ENCODE measurements at regions not wholly inside any gene's neighbourhood (a gene's known extent, or its start where the extent isn't known, plus 50 kb on each side); places are given as distances from the start of the nearest gene placed in this dataset.

GRCh38 chr13:80718970-80719369, 378.0 kb upstream of the SPRY2 start:
- Histone ChIP-seq H3K4me3 (ENCODE audit: low read depth in 1 of 3, low read length in 3 of 3) (no peak overlapping the region), H3K27ac (ENCODE audit: low read depth in 1 of 2, low read length in 2 of 2) (no peak overlapping the region), H3K9ac (ENCODE audit: low read depth in 1 of 2, low read length in 2 of 2) (no peak overlapping the region), H3K9me3 (ENCODE audit: control insufficient read depth in 4 of 4, low read length in 3 of 4) (no peaks in the 10 kb centered on the region), H3K27me3 (ENCODE audit: control insufficient read depth in 4 of 4, insufficient read depth in 4 of 4, low read length in 3 of 4) (no peaks in the 10 kb centered on the region), H3K36me3 (ENCODE audit: control insufficient read depth in 4 of 4, insufficient read depth in 3 of 4, low read depth in 1 of 4, low read length in 3 of 4) (no peaks in the 10 kb centered on the region), H3K4me1 (ENCODE audit: control insufficient read depth in 4 of 4, insufficient read depth in 4 of 4, low read length in 3 of 4) (peaks cover 0 to 1% (median 0%) of the 10 kb centered on the region in 4 donors)
- no peak for DNase-seq (ENCODE audit: low spot score)
- TF ChIP-seq HNF4G (IDR thresholded peaks at IDR 0.05) (no peak), NR2F2 (IDR thresholded peaks at IDR 0.05) (no peak), ZBTB33 (IDR thresholded peaks at IDR 0.05) (no peak), FOXA1 (IDR thresholded peaks at IDR 0.05) (no peak), RXRA (IDR thresholded peaks at IDR 0.05) (no peak), ATF3 (IDR thresholded peaks at IDR 0.05) (no peak), RAD21 (IDR thresholded peaks at IDR 0.05) (no peak), GABPA (IDR thresholded peaks at IDR 0.05 in 1 of 2, conservative IDR thresholded peaks at IDR 0.05 in 1 of 2) (no peak), YY1 (IDR thresholded peaks at IDR 0.05) (no peak), TAF1 (conservative IDR thresholded peaks at IDR 0.05) (no peak), HNF4A (conservative IDR thresholded peaks at IDR 0.05) (no peak), JUND (IDR thresholded peaks at IDR 0.05) (no peak), REST (IDR thresholded peaks at IDR 0.05) (no peak), MAX (IDR thresholded peaks at IDR 0.05) (no peak), EGR1 (IDR thresholded peaks at IDR 0.05; ENCODE audit: low read depth in 2 of 2) (no peak), CTCF (IDR thresholded peaks at IDR 0.05; ENCODE audit: low read depth, low read length, missing input control) (no peak), FOXA2 (IDR thresholded peaks at IDR 0.05) (no peak)
- 92% methylated on average over 1 of the region's 1 CpG for WGBS

- WGBS: 94% methylated on average over 4 of the region's 4 CpGs
- Histone ChIP-seq H3K36me3 (ENCODE audit: control insufficient read depth in 4 of 4, insufficient read depth in 3 of 4, low read depth in 1 of 4, low read length in 3 of 4) (no peaks in the 10 kb centered on the region), H3K4me1 (ENCODE audit: control insufficient read depth in 4 of 4, insufficient read depth in 4 of 4, low read length in 3 of 4) (peaks cover 0 to 1% (median 0%) of the 10 kb centered on the region in 4 donors), H3K27me3 (ENCODE audit: control insufficient read depth in 4 of 4, insufficient read depth in 4 of 4, low read length in 3 of 4) (no peaks in the 10 kb centered on the region), H3K4me3 (ENCODE audit: low read depth in 1 of 3, low read length in 3 of 3) (no peak overlapping the region), H3K9me3 (ENCODE audit: control insufficient read depth in 4 of 4, low read length in 3 of 4) (no peaks in the 10 kb centered on the region), H3K27ac (ENCODE audit: low read depth in 1 of 2, low read length in 2 of 2) (no peak overlapping the region), H3K9ac (ENCODE audit: low read depth in 1 of 2, low read length in 2 of 2) (no peak overlapping the region)
- no peak for DNase-seq (ENCODE audit: low spot score)
- TF ChIP-seq MAX (IDR thresholded peaks at IDR 0.05) (no peak), SP1 (IDR thresholded peaks at IDR 0.05) (no peak), HNF4A (conservative IDR thresholded peaks at IDR 0.05) (no peak), NR2F2 (IDR thresholded peaks at IDR 0.05) (no peak), REST (IDR thresholded peaks at IDR 0.05) (no peak)
These were observed 376.9 kb upstream of the SPRY2 start for GRCh38 chr13:80717776-80718175.
